ENCODE measurements at regions not wholly inside any gene's neighbourhood (a gene's known extent, or its start where the extent isn't known, plus 50 kb on each side); places are given as distances from the start of the nearest gene placed in this dataset.

DNA sequence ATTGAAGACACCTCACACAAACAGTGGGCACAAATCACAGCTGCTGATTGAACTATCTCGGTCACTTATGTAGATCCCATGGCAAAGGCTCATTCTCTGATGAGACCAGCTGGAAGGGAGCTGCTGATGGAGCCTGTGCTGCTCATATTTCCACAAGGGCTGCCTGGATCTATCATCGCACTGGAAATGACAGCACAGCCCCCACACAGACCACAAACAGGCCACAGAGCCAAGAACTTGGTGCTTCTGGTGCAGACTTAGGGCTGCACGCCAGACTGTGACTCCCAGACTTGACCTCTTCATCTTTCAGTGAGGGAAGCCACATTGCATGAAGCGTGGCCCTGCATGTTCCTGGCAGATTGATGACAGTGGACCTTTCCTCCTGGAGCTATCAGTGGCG lies 197.6 kb downstream of the MINAR1 start:
- H3K4me2 ChIP-seq (ENCODE audit: insufficient read depth, insufficient read length, low read length): no peak overlapping the region
- no peaks in the 10 kb centered on the region for H3K27me3 ChIP-seq (ENCODE audit: insufficient read depth, low read length)
- no peak for DNase-seq
- no peak overlapping the region for H3K14ac ChIP-seq (ENCODE audit: insufficient read depth, low read length)
- H3K23ac ChIP-seq (ENCODE audit: insufficient read length, low read depth, low read length): no peak overlapping the region
- H4K8ac ChIP-seq (replicated peaks; ENCODE audit: insufficient read length, low read depth, low read length): no peak overlapping the region
- no peak overlapping the region for H2BK120ac ChIP-seq (ENCODE audit: low read depth, low read length, poor library complexity, severe bottlenecking)
- no peak overlapping the region for H4K91ac ChIP-seq (ENCODE audit: insufficient read length, low read depth, low read length)
- H3K4me3 Mint-ChIP-seq: no peak overlapping the region; a peak in 1 of 5 replicates
- H3K4ac ChIP-seq (ENCODE audit: low read depth, low read length): no peak overlapping the region
- no peaks in the 10 kb centered on the region for H3K36me3 Mint-ChIP-seq (ENCODE audit: insufficient read depth in 1 of 3, low read depth in 3 of 3)
- H3K56ac ChIP-seq (ENCODE audit: insufficient read length, low read depth, low read length): no peak overlapping the region
- H3K18ac ChIP-seq (ENCODE audit: insufficient read length, low read depth, low read length): no peak overlapping the region
- no peak overlapping the region for H2AFZ ChIP-seq (ENCODE audit: low read length)
- TF ChIP-seq, protein P1, sequence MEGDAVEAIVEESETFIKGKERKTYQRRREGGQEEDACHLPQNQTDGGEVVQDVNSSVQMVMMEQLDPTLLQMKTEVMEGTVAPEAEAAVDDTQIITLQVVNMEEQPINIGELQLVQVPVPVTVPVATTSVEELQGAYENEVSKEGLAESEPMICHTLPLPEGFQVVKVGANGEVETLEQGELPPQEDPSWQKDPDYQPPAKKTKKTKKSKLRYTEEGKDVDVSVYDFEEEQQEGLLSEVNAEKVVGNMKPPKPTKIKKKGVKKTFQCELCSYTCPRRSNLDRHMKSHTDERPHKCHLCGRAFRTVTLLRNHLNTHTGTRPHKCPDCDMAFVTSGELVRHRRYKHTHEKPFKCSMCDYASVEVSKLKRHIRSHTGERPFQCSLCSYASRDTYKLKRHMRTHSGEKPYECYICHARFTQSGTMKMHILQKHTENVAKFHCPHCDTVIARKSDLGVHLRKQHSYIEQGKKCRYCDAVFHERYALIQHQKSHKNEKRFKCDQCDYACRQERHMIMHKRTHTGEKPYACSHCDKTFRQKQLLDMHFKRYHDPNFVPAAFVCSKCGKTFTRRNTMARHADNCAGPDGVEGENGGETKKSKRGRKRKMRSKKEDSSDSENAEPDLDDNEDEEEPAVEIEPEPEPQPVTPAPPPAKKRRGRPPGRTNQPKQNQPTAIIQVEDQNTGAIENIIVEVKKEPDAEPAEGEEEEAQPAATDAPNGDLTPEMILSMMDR (conservative IDR thresholded peaks at IDR 0.05): no peak
- H2BK20ac ChIP-seq (ENCODE audit: low read depth, low read length, poor library complexity, severe bottlenecking): no peak overlapping the region
- H3K27ac Mint-ChIP-seq: no peak overlapping the region; a peak in 1 of 7 replicates
- no peak overlapping the region for H2BK5ac ChIP-seq (ENCODE audit: insufficient read length, low read length)
- H2BK15ac ChIP-seq (ENCODE audit: low read depth, low read length): no peak overlapping the region
- H3K27me3 Mint-ChIP-seq (ENCODE audit: low read depth): peaks cover 5% of the 10 kb centered on the region; the same call in 1 of the 2 replicates
- no peak overlapping the region for H4K5ac ChIP-seq (ENCODE audit: insufficient read length, low read depth, low read length)
- WGBS (ENCODE audit: extremely low coverage, insufficient read length, low lambda C conversion rate): no CpG with 5 or more reads among the region's 5 CpGs
- H3K4me1 Mint-ChIP-seq: 0 out of 4 replicates have a peak, but pooled peaks cover 0 to 4% of the 10 kb centered on the region in 2 experiments
- H3K27ac ChIP-seq (ENCODE audit: insufficient read length, low read depth, low read length): no peak overlapping the region
- no peaks in the 10 kb centered on the region for H3K9me3 ChIP-seq (ENCODE audit: control insufficient read depth, low read depth, low read length)
- H3K79me2 ChIP-seq (ENCODE audit: insufficient read depth, low read length): no peaks in the 10 kb centered on the region
- H2BK12ac ChIP-seq (ENCODE audit: insufficient read length, low read depth, low read length): no peak overlapping the region
- H3T11ph ChIP-seq (ENCODE audit: low read length): no peak overlapping the region
- H3K9ac ChIP-seq (ENCODE audit: extremely low read depth, insufficient read length, low read length): no peak overlapping the region
- no peaks in the 10 kb centered on the region for H3K4me1 ChIP-seq (ENCODE audit: insufficient read depth, low read length)
- no peaks in the 10 kb centered on the region for H4K20me1 ChIP-seq (ENCODE audit: control insufficient read depth, insufficient read depth, insufficient read length)
- peaks cover 0 to 3% of the 10 kb centered on the region in 2 experiments; a peak in 1 of 5 replicates for H3K9me3 Mint-ChIP-seq
- no peak overlapping the region for H2AK5ac ChIP-seq (ENCODE audit: insufficient read length, low read length)
- H3K23me2 ChIP-seq (ENCODE audit: insufficient read length, low read depth, low read length, poor library complexity, severe bottlenecking): no peaks in the 10 kb centered on the region
- no peaks in the 10 kb centered on the region for H3K79me1 ChIP-seq (ENCODE audit: insufficient read depth, low read depth, low read length, poor library complexity, severe bottlenecking)
